ENCODE measurements at regions not wholly inside any gene's neighbourhood (a gene's known extent, or its start where the extent isn't known, plus 50 kb on each side); places are given as distances from the start of the nearest gene placed in this dataset.

DNA sequence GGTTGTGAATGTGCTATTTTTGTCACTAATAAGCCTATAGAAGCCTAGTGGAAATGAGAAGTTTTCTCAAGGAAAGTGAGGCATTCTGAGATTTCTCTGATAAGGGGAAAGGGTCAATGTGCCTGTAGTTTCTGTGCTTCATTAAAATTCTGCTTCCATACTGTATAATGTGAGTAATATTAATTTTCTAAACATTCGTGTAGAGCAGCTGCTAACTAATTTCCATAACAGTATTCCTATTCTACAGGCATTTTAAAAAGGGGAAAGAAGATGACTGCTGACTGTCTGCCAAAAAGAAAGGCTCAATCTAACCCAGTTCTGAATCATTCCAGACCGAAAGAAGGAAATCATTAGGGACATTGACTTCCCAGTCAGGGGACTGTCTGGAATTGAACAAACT is 293.3 kb upstream of the TMPO start:
- TF ChIP-seq, protein P1, sequence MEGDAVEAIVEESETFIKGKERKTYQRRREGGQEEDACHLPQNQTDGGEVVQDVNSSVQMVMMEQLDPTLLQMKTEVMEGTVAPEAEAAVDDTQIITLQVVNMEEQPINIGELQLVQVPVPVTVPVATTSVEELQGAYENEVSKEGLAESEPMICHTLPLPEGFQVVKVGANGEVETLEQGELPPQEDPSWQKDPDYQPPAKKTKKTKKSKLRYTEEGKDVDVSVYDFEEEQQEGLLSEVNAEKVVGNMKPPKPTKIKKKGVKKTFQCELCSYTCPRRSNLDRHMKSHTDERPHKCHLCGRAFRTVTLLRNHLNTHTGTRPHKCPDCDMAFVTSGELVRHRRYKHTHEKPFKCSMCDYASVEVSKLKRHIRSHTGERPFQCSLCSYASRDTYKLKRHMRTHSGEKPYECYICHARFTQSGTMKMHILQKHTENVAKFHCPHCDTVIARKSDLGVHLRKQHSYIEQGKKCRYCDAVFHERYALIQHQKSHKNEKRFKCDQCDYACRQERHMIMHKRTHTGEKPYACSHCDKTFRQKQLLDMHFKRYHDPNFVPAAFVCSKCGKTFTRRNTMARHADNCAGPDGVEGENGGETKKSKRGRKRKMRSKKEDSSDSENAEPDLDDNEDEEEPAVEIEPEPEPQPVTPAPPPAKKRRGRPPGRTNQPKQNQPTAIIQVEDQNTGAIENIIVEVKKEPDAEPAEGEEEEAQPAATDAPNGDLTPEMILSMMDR (IDR thresholded peaks at IDR 0.05) = no peak
- no peak for TF ChIP-seq POLR2A (IDR thresholded peaks at IDR 0.05)

Measured in adrenal gland (tissue), 5 donors.